HepG2 (cell line): ENCODE measurements at regions not wholly inside any gene's neighbourhood (a gene's known extent, or its start where the extent isn't known, plus 50 kb on each side); places are given as distances from the start of the nearest gene placed in this dataset.

Experiments used
- ATAC-seq: fragments of 200-7000 bp; cut with Tn5 transposase; 3 replicates; pipeline ENCODE4 v1.9.1; 2020; ENCODE audit warnings: mild to moderate bottlenecking, moderate library complexity
- BruUV-seq: library from RNA; stranded (reverse); fragments of 400-500 nt; replicated peaks from 2 replicates; lab custom pipeline; 2021; lab: Mats Ljungman, UMichigan
- CTCF ChIA-PET: fragments of 300-600 bp; formaldehyde crosslinking; extraction: SDS; loops from one replicate; lab custom pipeline; 2021; ENCODE audit warnings: low total read pairs, inconsistent platforms, low intra/inter-chr PET ratio; lab: Yijun Ruan, JAX
- POLR2A ChIA-PET: fragments of 350-600 bp; sonication (Branson Sonifier 250); formaldehyde crosslinking; loops from one replicate; lab custom pipeline; 2020; ENCODE audit warnings: antibody characterized with exemption, inconsistent platforms; lab: Yijun Ruan, JAX
- DNase-seq: peaks from one replicate; pipeline ENCODE4 v3.0.0-alpha.2; 2015; ENCODE audit warnings: low spot score
- FAIRE-seq: peaks from 3 replicates; lab custom pipeline; 2011; peaks lifted over from hg19 to GRCh38; lab: Jason Lieb, UNC
- H2AFZ ChIP-seq: one replicate; pipeline ENCODE4 v1.6.1; 2011; ENCODE audit warnings: low read length, inconsistent platforms
- H3K27ac ChIP-seq: fragments of 300-600 bp; 3 replicates; pipeline ENCODE4 v1.8.0; 2011; ENCODE audit warnings: mixed run types, mild to moderate bottlenecking, mixed read lengths, low read length, inconsistent platforms; ENCODE audit not compliant: insufficient read depth; ENCODE audit errors: extremely low read length
- H3K27me3 ChIP-seq, 2 experiments: fragments of 200-600 bp in 1 of 2; 2 replicates in 1 of 2; 3 replicates in 1 of 2; pipeline versions ENCODE4 v1.6.0 to v1.8.0; 2011; ENCODE audit warnings: low read length in 2 of 2, mild to moderate bottlenecking in 2 of 2, moderate library complexity in 2 of 2, inconsistent platforms in 1 of 2; ENCODE audit not compliant: insufficient read depth in 2 of 2, control insufficient read depth in 1 of 2
- H3K36me3 ChIP-seq, 2 experiments: fragments of 200-600 bp in 1 of 2; replicated peaks in 1 of 2; 2 replicates in 1 of 2; 3 replicates in 1 of 2; pipeline versions ENCODE4 v1.5.1 to v1.8.0; 2011; ENCODE audit warnings: low read length in 2 of 2, inconsistent platforms in 1 of 2; ENCODE audit not compliant: insufficient read depth in 2 of 2, control insufficient read depth in 1 of 2
- H3K4me1 ChIP-seq: 2 replicates; pipeline ENCODE4 v1.5.1; 2012; ENCODE audit warnings: low read length, inconsistent platforms; ENCODE audit not compliant: insufficient read depth
- H3K4me2 ChIP-seq: 2 replicates; pipeline ENCODE4 v1.6.0; 2011; ENCODE audit warnings: low read depth, low read length, inconsistent platforms
- H3K4me3 ChIP-seq, 3 experiments: fragments of 200-600 bp in 1 of 3; sonication (generic), shearing (Covaris generic) in 1 of 3; replicated peaks in 1 of 3; 2 replicates each; pipeline ENCODE4 v1.5.1; 2011 to 2016; ENCODE audit warnings: low read length in 3 of 3, inconsistent platforms in 2 of 3, low read depth in 2 of 3, mild to moderate bottlenecking in 2 of 3, control low read depth in 1 of 3, mixed read lengths in 1 of 3; ENCODE audit not compliant: insufficient read depth in 1 of 3
- H3K79me2 ChIP-seq: one replicate; pipeline ENCODE4 v1.6.1; 2011; ENCODE audit warnings: low read length, inconsistent platforms; ENCODE audit not compliant: insufficient read depth
- H3K9ac ChIP-seq: 2 replicates; pipeline ENCODE4 v1.6.0; 2011; ENCODE audit warnings: mild to moderate bottlenecking, low read depth, low read length, inconsistent platforms; ENCODE audit not compliant: insufficient read depth
- H3K9me3 ChIP-seq: 2 replicates; pipeline ENCODE4 v1.5.1; 2012; ENCODE audit warnings: mild to moderate bottlenecking, low read length
- H4K20me1 ChIP-seq: 2 replicates; pipeline ENCODE4 v1.6.0; 2011; ENCODE audit warnings: inconsistent platforms, mild to moderate bottlenecking, low read length, moderate library complexity; ENCODE audit not compliant: insufficient read depth
- ATF2 ChIP-seq: sonication (generic); formaldehyde crosslinking; IDR thresholded peaks from 2 replicates; pipeline ENCODE4 v1.4.0; 2020; ENCODE audit warnings: missing genetic modification reagents
- SRSF4 ChIP-seq: fragments of 200-400 bp; formaldehyde crosslinking; IDR thresholded peaks from one replicate; pipeline ENCODE4 v1.6.1; 2018; ENCODE audit warnings: mild to moderate bottlenecking, low read depth, low read length, moderate library complexity; ENCODE audit not compliant: poor library complexity, severe bottlenecking
- ZNF142 ChIP-seq: sonication (generic); formaldehyde crosslinking; IDR thresholded peaks from 2 replicates; pipeline ENCODE4 v1.4.0; 2020; ENCODE audit warnings: missing genetic modification reagents
- ZNF407 ChIP-seq: sonication (generic); formaldehyde crosslinking; IDR thresholded peaks from one replicate; pipeline ENCODE4 v1.5.1; 2020; ENCODE audit warnings: mild to moderate bottlenecking, missing genetic modification reagents; ENCODE audit errors: not compliant biosample characterization
- ZNF414 ChIP-seq: sonication (generic); formaldehyde crosslinking; IDR thresholded peaks from 2 replicates; pipeline ENCODE4 v1.5.0; 2020; ENCODE audit warnings: missing genetic modification reagents
- ZNF577 ChIP-seq: sonication (generic); formaldehyde crosslinking; IDR thresholded peaks from 2 replicates; pipeline ENCODE4 v1.4.0; 2020; ENCODE audit warnings: mild to moderate bottlenecking, low read depth, missing genetic modification reagents, borderline replicate concordance
- ZNF652 ChIP-seq: IDR thresholded peaks from 2 replicates; pipeline ENCODE4 v1.6.1; 2016; ENCODE audit warnings: low read depth, borderline replicate concordance
- ZSCAN12 ChIP-seq: sonication (generic); formaldehyde crosslinking; IDR thresholded peaks from 2 replicates; pipeline ENCODE4 v1.9.0; 2021; ENCODE audit warnings: mild to moderate bottlenecking, missing genetic modification reagents
- WGBS: methylation state at CpG from one replicate; pipeline ENCODE4 v1.1.6; 2017; ENCODE audit warnings: low lambda C conversion rate; 5-methylcytosine and 5-hydroxymethylcytosine counted together
- in situ Hi-C: cut with HindIII; loops from 2 replicates; pipeline ENCODE4 v1.10.0; 2017; ENCODE audit warnings: low pct_unique_long_range_greater_than_20kb; ENCODE audit not compliant: extremely low pct_ligation_motif_present
- intact Hi-C: fragments of 100-400 bp; cut with micrococcal nuclease; formaldehyde crosslinking; loops from one replicate; pipeline ENCODE4 v1.10.0; 2022; ENCODE audit not compliant: unreplicated experiment

- ChIA-PET CTCF (no interaction called here), POLR2A (no interaction called here)
- Histone ChIP-seq H2AFZ (no peak overlapping the region), H3K36me3 (no peaks in the 10 kb centered on the region), H3K27ac (no peak overlapping the region), H4K20me1 (no peaks in the 10 kb centered on the region), H3K4me1 (peaks cover 63% of the 10 kb centered on the region), H3K9me3 (no peaks in the 10 kb centered on the region), H3K79me2 (no peaks in the 10 kb centered on the region), H3K9ac (no peak overlapping the region), H3K4me2 (no peak overlapping the region), H3K4me3 (no peak overlapping the region), H3K27me3 (0 out of 5 replicates have a peak, but pooled peaks cover 1% of the 10 kb centered on the region in 2 experiments)
- no TSS peak for BruUV-seq
- ATAC-seq (no peak; the same call in 1 of the 3 replicates), DNase-seq (no peak), FAIRE-seq (no peak)
- in situ Hi-C loops = no loop called here
- intact Hi-C loops = no loop called here
- WGBS = 73% methylated on average over 17 of the region's 24 CpGs
- TF ChIP-seq SRSF4 = no peak
- TF ChIP-seq ZNF414 (CRISPR knock-in tag) = no peak
- TF ChIP-seq ATF2 (CRISPR knock-in tag) = no peak
- TF ChIP-seq ZNF407 (CRISPR knock-in tag) = no peak
- no peak for TF ChIP-seq ZSCAN12 (CRISPR knock-in tag)
- TF ChIP-seq ZNF577 (CRISPR knock-in tag) = no peak
- TF ChIP-seq ZNF652 (CRISPR knock-in tag) = no peak
- TF ChIP-seq ZNF142 (CRISPR knock-in tag) = no peak
Measured at GRCh38 chr18:76759056-76759455, 63.3 kb upstream of the ZNF236 start.
